Ectodermal cell (in vitro differentiated cells): ENCODE measurements at regions not wholly inside any gene's neighbourhood (a gene's known extent, or its start where the extent isn't known, plus 50 kb on each side); places are given as distances from the start of the nearest gene placed in this dataset.

Experiments
- H3K27ac ChIP-seq: 2 replicates; pipeline ENCODE4 v1.7.0; 2013; ENCODE audit warnings: mild to moderate bottlenecking, low read depth, low read length; ENCODE audit not compliant: insufficient read depth, poor library complexity, severe bottlenecking
- H3K27me3 ChIP-seq: 2 replicates; pipeline ENCODE4 v1.7.0; 2013; ENCODE audit warnings: mild to moderate bottlenecking, low read length; ENCODE audit not compliant: insufficient read depth, control insufficient read depth, poor library complexity, severe bottlenecking
- H3K36me3 ChIP-seq: one replicate; pipeline ENCODE4 v1.7.0; 2013; ENCODE audit warnings: low read length; ENCODE audit not compliant: control insufficient read depth, insufficient read depth
- H3K4me1 ChIP-seq: one replicate; pipeline ENCODE4 v1.7.0; 2013; ENCODE audit warnings: low read length; ENCODE audit not compliant: control insufficient read depth, insufficient read depth
- H3K4me3 ChIP-seq: 2 replicates; pipeline ENCODE4 v1.7.0; 2013; ENCODE audit warnings: low read depth, low read length, control low read depth; ENCODE audit not compliant: insufficient read depth
- H3K9me3 ChIP-seq: 2 replicates; pipeline ENCODE4 v1.7.0; 2013; ENCODE audit warnings: mild to moderate bottlenecking, low read length, moderate library complexity; ENCODE audit not compliant: control insufficient read depth
- WGBS, 2 experiments: methylation state at CpG; one replicate each; pipeline ENCODE4 v1.1.7; 2013; ENCODE audit warnings: missing lambda C conversion rate in 2 of 2; 5-methylcytosine and 5-hydroxymethylcytosine counted together

- H3K9me3 ChIP-seq, result no peaks in the 10 kb centered on the region
- no peaks in the 10 kb centered on the region for H3K27me3 ChIP-seq
- H3K4me1 ChIP-seq, result no peaks in the 10 kb centered on the region
- WGBS, 2 experiments, result 94 to 95% methylated on average over 2 of the region's 2 CpGs
- H3K27ac ChIP-seq, result no peak overlapping the region
- H3K36me3 ChIP-seq, result no peaks in the 10 kb centered on the region
- no peak overlapping the region for H3K4me3 ChIP-seq
These were observed 1087.5 kb upstream of the NXPH2 start for GRCh38 chr2:139867601-139868226.

- no peaks in the 10 kb centered on the region for H3K36me3 ChIP-seq
- whole genome bisulfite sequencing, 2 experiments, result 78 to 79% methylated on average over 6 of the region's 6 CpGs
- H3K27me3 ChIP-seq, result no peaks in the 10 kb centered on the region
- H3K4me3 ChIP-seq, result no peak overlapping the region
- H3K4me1 ChIP-seq, result no peaks in the 10 kb centered on the region
- H3K27ac ChIP-seq, result no peak overlapping the region
- H3K9me3 ChIP-seq, result no peaks in the 10 kb centered on the region
These were observed 1084.7 kb upstream of the NXPH2 start for GRCh38 chr2:139864821-139865302.

GRCh38 chr2:139854769-139855483 is 1074.7 kb upstream of the NXPH2 start:
- no peaks in the 10 kb centered on the region for H3K27me3 ChIP-seq
- H3K4me3 ChIP-seq, result no peak overlapping the region
- H3K9me3 ChIP-seq, result no peaks in the 10 kb centered on the region
- no peaks in the 10 kb centered on the region for H3K4me1 ChIP-seq
- no peaks in the 10 kb centered on the region for H3K36me3 ChIP-seq
- 89 to 98% methylated on average over 3 of the region's 3 CpGs for WGBS, 2 experiments
- no peak overlapping the region for H3K27ac ChIP-seq

- no peaks in the 10 kb centered on the region for H3K4me1 ChIP-seq
- WGBS, 2 experiments, result 82 to 97% methylated on average over 1 of the region's 1 CpG
- H3K4me3 ChIP-seq, result no peak overlapping the region
- H3K9me3 ChIP-seq, result no peaks in the 10 kb centered on the region
- no peak overlapping the region for H3K27ac ChIP-seq
- H3K27me3 ChIP-seq, result no peaks in the 10 kb centered on the region
- no peaks in the 10 kb centered on the region for H3K36me3 ChIP-seq
These were observed 1070.2 kb upstream of the NXPH2 start for GRCh38 chr2:139850254-139850890.

- no peaks in the 10 kb centered on the region for H3K9me3 ChIP-seq
- H3K27me3 ChIP-seq, result no peaks in the 10 kb centered on the region
- no peaks in the 10 kb centered on the region for H3K36me3 ChIP-seq
- H3K4me1 ChIP-seq, result no peaks in the 10 kb centered on the region
- H3K27ac ChIP-seq, result no peak overlapping the region
- H3K4me3 ChIP-seq, result no peak overlapping the region
- WGBS, 2 experiments, result 95 to 97% methylated on average over 3 to 4 of the region's 4 CpGs
These were observed 1056.6 kb upstream of the NXPH2 start for GRCh38 chr2:139836769-139837168.

GRCh38 chr2:139835101-139835500 is 1054.9 kb upstream of the NXPH2 start:
- no peak overlapping the region for H3K27ac ChIP-seq
- H3K27me3 ChIP-seq, result no peaks in the 10 kb centered on the region
- WGBS, 2 experiments, result 89% methylated on average over 2 of the region's 2 CpGs
- no peaks in the 10 kb centered on the region for H3K9me3 ChIP-seq
- H3K36me3 ChIP-seq, result no peaks in the 10 kb centered on the region
- H3K4me3 ChIP-seq, result no peak overlapping the region
- H3K4me1 ChIP-seq, result no peaks in the 10 kb centered on the region

GRCh38 chr2:139828011-139828410 is 1047.8 kb upstream of the NXPH2 start:
- Histone ChIP-seq H3K27me3 (no peaks in the 10 kb centered on the region), H3K9me3 (no peaks in the 10 kb centered on the region), H3K27ac (no peak overlapping the region), H3K36me3 (no peaks in the 10 kb centered on the region), H3K4me1 (no peaks in the 10 kb centered on the region), H3K4me3 (no peak overlapping the region)
- 25 to 31% methylated on average over 3 of the region's 3 CpGs for WGBS, 2 experiments

GRCh38 chr2:139825726-139826125 is 1045.5 kb upstream of the NXPH2 start:
- H3K9me3 ChIP-seq, result no peaks in the 10 kb centered on the region
- H3K27ac ChIP-seq, result no peak overlapping the region
- 88 to 97% methylated on average over 1 of the region's 1 CpG for WGBS, 2 experiments

GRCh38 chr2:139819273-139819796 is 1039.1 kb upstream of the NXPH2 start:
- WGBS, 2 experiments, result 88 to 89% methylated on average over 1 of the region's 2 CpGs

More at GRCh38 chr2:139825726-139826125, 1045.5 kb upstream of the NXPH2 start:
- Histone ChIP-seq H3K36me3 (no peaks in the 10 kb centered on the region), H3K27me3 (no peaks in the 10 kb centered on the region), H3K4me1 (no peaks in the 10 kb centered on the region), H3K4me3 (no peak overlapping the region)

GRCh38 chr2:139814458-139814857 is 1034.3 kb upstream of the NXPH2 start:
- H3K36me3 ChIP-seq, result no peaks in the 10 kb centered on the region
- WGBS, 2 experiments, result 83 to 98% methylated on average over 1 to 2 of the region's 2 CpGs

More at GRCh38 chr2:139819273-139819796, 1039.1 kb upstream of the NXPH2 start:
- H3K4me1 ChIP-seq, result no peaks in the 10 kb centered on the region
- no peak overlapping the region for H3K27ac ChIP-seq
- no peaks in the 10 kb centered on the region for H3K9me3 ChIP-seq
- H3K4me3 ChIP-seq, result no peak overlapping the region
- no peaks in the 10 kb centered on the region for H3K36me3 ChIP-seq
- no peaks in the 10 kb centered on the region for H3K27me3 ChIP-seq

More at GRCh38 chr2:139814458-139814857, 1034.3 kb upstream of the NXPH2 start:
- Histone ChIP-seq H3K4me3 (no peak overlapping the region), H3K4me1 (no peaks in the 10 kb centered on the region), H3K27me3 (no peaks in the 10 kb centered on the region), H3K9me3 (no peaks in the 10 kb centered on the region), H3K27ac (no peak overlapping the region)
